A204.1 (cell line): ENCODE measurements at regions not wholly inside any gene's neighbourhood (a gene's known extent, or its start where the extent isn't known, plus 50 kb on each side); places are given as distances from the start of the nearest gene placed in this dataset.
"Not testable (repeated sequence)": the region's sequence is repeated elsewhere in the genome, so short reads cannot be mapped to it uniquely, and the experiment has no call there.

Source experiments
- FAIRE-seq: peaks from 2 replicates; lab custom pipeline; 2012; peaks lifted over from hg19 to GRCh38; lab: Jason Lieb, UNC

GRCh38 chr5:7242118-7242710, 153.7 kb upstream of the ADCY2 start:
- FAIRE-seq: no peak

GRCh38 chr5:7244208-7244607, 151.7 kb upstream of the ADCY2 start:
- no peak for FAIRE-seq

GRCh38 chr5:7245121-7245651, 150.8 kb upstream of the ADCY2 start:
- no peak for FAIRE-seq

- no peak for FAIRE-seq
Observed at GRCh38 chr5:7246287-7246686, 149.7 kb upstream of the ADCY2 start.

- no peak for FAIRE-seq
Observed at GRCh38 chr5:7250004-7250403, 145.9 kb upstream of the ADCY2 start.

GRCh38 chr5:7250611-7251010, 145.3 kb upstream of the ADCY2 start:
- no peak for FAIRE-seq

GRCh38 chr5:7251132-7251531, 144.8 kb upstream of the ADCY2 start:
- no peak for FAIRE-seq

- peak; percentile 14 for FAIRE-seq
Observed at GRCh38 chr5:7261049-7261448, 134.9 kb upstream of the ADCY2 start.

GRCh38 chr5:7261900-7262299, 134.0 kb upstream of the ADCY2 start:
- peak; percentile 58 for FAIRE-seq

GRCh38 chr5:7263398-7264015, 132.4 kb upstream of the ADCY2 start:
- FAIRE-seq: not testable (repeated sequence)

GRCh38 chr5:7265776-7266175, 130.2 kb upstream of the ADCY2 start:
- FAIRE-seq: not testable (repeated sequence)

- not testable (repeated sequence) for FAIRE-seq
Observed at GRCh38 chr5:7268722-7269121, 127.2 kb upstream of the ADCY2 start.

- no peak for FAIRE-seq
Observed at GRCh38 chr5:7269591-7270274, 126.2 kb upstream of the ADCY2 start.

GRCh38 chr5:7271435-7272084, 124.4 kb upstream of the ADCY2 start:
- no peak for FAIRE-seq

GRCh38 chr5:7272408-7272965, 123.5 kb upstream of the ADCY2 start:
- FAIRE-seq: no peak

GRCh38 chr5:7274203-7274602, 121.7 kb upstream of the ADCY2 start:
- no peak for FAIRE-seq

GRCh38 chr5:7289634-7290033, 106.3 kb upstream of the ADCY2 start:
- not testable (repeated sequence) for FAIRE-seq

GRCh38 chr5:7297821-7298220, 98.1 kb upstream of the ADCY2 start:
- FAIRE-seq: not testable (repeated sequence)

- FAIRE-seq: not testable (repeated sequence)
Observed at GRCh38 chr5:7299731-7300130, 96.2 kb upstream of the ADCY2 start.

- FAIRE-seq: not testable (repeated sequence)
Observed at GRCh38 chr5:7305000-7305674, 90.8 kb upstream of the ADCY2 start.

- not testable (repeated sequence) for FAIRE-seq
Observed at GRCh38 chr5:7306556-7306955, 89.4 kb upstream of the ADCY2 start.

GRCh38 chr5:7307709-7308108, 88.2 kb upstream of the ADCY2 start:
- not testable (repeated sequence) for FAIRE-seq
